ENCODE measurements at regions not wholly inside any gene's neighbourhood (a gene's known extent, or its start where the extent isn't known, plus 50 kb on each side); places are given as distances from the start of the nearest gene placed in this dataset.

GRCh38 chr5:69035665-69036064, 58.1 kb upstream of the SLC30A5 start:
- TF ChIP-seq SIN3A (IDR thresholded peaks at IDR 0.05; ENCODE audit: borderline replicate concordance, insufficient read depth, low read length), result no peak
- TF ChIP-seq TAF1 (IDR thresholded peaks at IDR 0.05; ENCODE audit: borderline replicate concordance, insufficient read depth, low read length), result no peak

All from PFSK-1 (cell line).